Endothelial cell of umbilical vein (primary cell): ENCODE measurements at regions not wholly inside any gene's neighbourhood (a gene's known extent, or its start where the extent isn't known, plus 50 kb on each side); places are given as distances from the start of the nearest gene placed in this dataset.

ENCODE experiments used
- BruUV-seq: library from RNA; stranded (reverse); fragments of 400-500 nt; replicated peaks from 2 replicates; lab custom pipeline; 2021; lab: Mats Ljungman, UMichigan
- CTCF ChIA-PET: fragments of 300-600, 350-600 bp; sonication (Branson Sonifier 250); formaldehyde crosslinking; loops from one replicate; lab custom pipeline; 2021; ENCODE audit warnings: antibody characterized with exemption, inconsistent platforms; lab: Charles Lee
- POLR2A ChIA-PET: fragments of 300-600, 350-600 bp; sonication (Branson Sonifier 250); formaldehyde crosslinking; loops from one replicate; lab custom pipeline; 2021; ENCODE audit warnings: antibody characterized with exemption, inconsistent platforms; lab: Charles Lee
- DNase-seq: peaks from one replicate; pipeline ENCODE4 v3.0.0-alpha.2; 2011; ENCODE audit warnings: low read depth, low spot score
- FAIRE-seq: peaks from 2 replicates; lab custom pipeline; 2011; peaks lifted over from hg19 to GRCh38; lab: Jason Lieb, UNC
- H2AFZ ChIP-seq: 2 replicates; pipeline ENCODE4 v1.6.0; 2012; ENCODE audit warnings: low read depth, low read length, control low read depth, inconsistent platforms
- H3K27ac ChIP-seq: 2 replicates; pipeline ENCODE4 v1.5.1; 2011; ENCODE audit warnings: low read depth, mild to moderate bottlenecking, control low read depth, low read length, moderate library complexity; ENCODE audit not compliant: insufficient read depth
- H3K27me3 ChIP-seq, 2 experiments: 2 replicates each; pipeline versions ENCODE4 v1.6.0 to v1.6.1; 2011; ENCODE audit warnings: low read length in 2 of 2, mixed read lengths in 1 of 2; ENCODE audit not compliant: control insufficient read depth in 2 of 2, insufficient read depth in 2 of 2
- H3K36me3 ChIP-seq, 2 experiments: 2 replicates in 1 of 2; 3 replicates in 1 of 2; pipeline ENCODE4 v1.5.1; 2011; ENCODE audit warnings: low read length in 2 of 2, mild to moderate bottlenecking in 1 of 2, moderate library complexity in 1 of 2; ENCODE audit not compliant: control insufficient read depth in 2 of 2, insufficient read depth in 2 of 2; ENCODE audit errors: extremely low read depth in 1 of 2
- H3K4me1 ChIP-seq: 3 replicates; pipeline ENCODE4 v1.5.1; 2011; ENCODE audit warnings: mild to moderate bottlenecking, low read length; ENCODE audit not compliant: control insufficient read depth, insufficient read depth; ENCODE audit errors: extremely low read depth
- H3K4me2 ChIP-seq: 2 replicates; pipeline ENCODE4 v1.6.1; 2011; ENCODE audit warnings: low read length, control low read depth, mixed read lengths; ENCODE audit not compliant: insufficient read depth
- H3K4me3 ChIP-seq, 3 experiments: fragments of 200-600 bp in 1 of 3; sonication (generic), shearing (Covaris generic) in 1 of 3; replicated peaks in 1 of 3; 2 replicates each; pipeline ENCODE4 v1.5.1; 2011 to 2016; ENCODE audit warnings: control low read depth in 3 of 3, low read length in 3 of 3, mild to moderate bottlenecking in 2 of 3, inconsistent platforms in 1 of 3, low read depth in 1 of 3, moderate library complexity in 1 of 3; ENCODE audit not compliant: insufficient read depth in 1 of 3
- H3K79me2 ChIP-seq: 2 replicates; pipeline ENCODE4 v1.6.0; 2012; ENCODE audit warnings: low read length, inconsistent platforms; ENCODE audit not compliant: control insufficient read depth, insufficient read depth
- H3K9ac ChIP-seq: replicated peaks from 2 replicates; pipeline ENCODE3; 2011; ENCODE audit warnings: low read length, control low read depth; ENCODE audit not compliant: insufficient read depth; ENCODE audit errors: extremely low read depth
- H3K9me1 ChIP-seq: replicated peaks from 3 replicates; pipeline ENCODE4 v1.6.0; 2011; ENCODE audit warnings: mild to moderate bottlenecking, low read length; ENCODE audit not compliant: control insufficient read depth, insufficient read depth; ENCODE audit errors: extremely low read depth
- H3K9me3 ChIP-seq: replicated peaks from 2 replicates; pipeline ENCODE4 v1.5.1; 2012; ENCODE audit warnings: low read length, inconsistent platforms; ENCODE audit not compliant: control insufficient read depth, insufficient read depth
- H4K20me1 ChIP-seq: replicated peaks from 2 replicates; pipeline ENCODE3; 2011; ENCODE audit warnings: mild to moderate bottlenecking, low read length; ENCODE audit not compliant: control insufficient read depth, insufficient read depth; ENCODE audit errors: extremely low read depth
- EZH2 ChIP-seq: IDR thresholded peaks from 2 replicates; pipeline ENCODE4 v1.6.1; 2012; ENCODE audit warnings: borderline replicate concordance, low read depth, mild to moderate bottlenecking, moderate library complexity, low read length, inconsistent platforms; ENCODE audit not compliant: severe bottlenecking
- FOS ChIP-seq: IDR thresholded peaks from 2 replicates; pipeline ENCODE4 v1.6.1; 2011; ENCODE audit warnings: mild to moderate bottlenecking, low read length, moderate library complexity, borderline replicate concordance; ENCODE audit not compliant: insufficient read depth
- GATA2 ChIP-seq: IDR thresholded peaks from 2 replicates; pipeline ENCODE4 v1.7.0; 2011; ENCODE audit warnings: low read depth, mild to moderate bottlenecking, moderate library complexity, mixed read lengths, low read length; ENCODE audit not compliant: insufficient read length, insufficient read depth
- JUN ChIP-seq: IDR thresholded peaks from 2 replicates; pipeline ENCODE4 v1.6.1; 2011; ENCODE audit warnings: borderline replicate concordance, low read depth; ENCODE audit not compliant: insufficient read length, insufficient read depth
- MYC ChIP-seq: IDR thresholded peaks from one replicate; pipeline ENCODE4 v1.6.1; 2011; ENCODE audit warnings: mild to moderate bottlenecking, low read depth, low read length
- POLR2A ChIP-seq: IDR thresholded peaks from 2 replicates; pipeline ENCODE4 v1.6.1; 2012; ENCODE audit warnings: low read depth, mild to moderate bottlenecking, control low read depth, low read length
- POLR2AphosphoS5 ChIP-seq: IDR thresholded peaks from 2 replicates; pipeline ENCODE4 v1.6.1; 2012; ENCODE audit warnings: low read depth, mild to moderate bottlenecking, control low read depth, low read length, moderate library complexity; ENCODE audit not compliant: insufficient read depth
- dilution Hi-C: fragments of 300-500 bp; cut with MboI; formaldehyde crosslinking; loops from one replicate; pipeline ENCODE4 v1.15.0; 2019; ENCODE audit warnings: low sequenced_read_pairs; ENCODE audit not compliant: extremely low pct_ligation_motif_present
- intact Hi-C: fragments of 100-400 bp; cut with micrococcal nuclease; formaldehyde crosslinking; loops from one replicate; pipeline ENCODE4 v1.10.0; 2022
- TF ChIP-seq, protein P1 (sequence below): IDR thresholded peaks from 2 replicates; pipeline ENCODE4 v1.6.1; 2011; ENCODE audit not compliant: insufficient read depth, insufficient read length
- TF ChIP-seq, protein P2 (sequence below), 2 donors: IDR thresholded peaks; 1 replicate in 1 of 2; 2 replicates in 1 of 2; pipeline ENCODE4 v1.5.1; 2011; ENCODE audit warnings: low read length in 2 of 2, mild to moderate bottlenecking in 2 of 2, moderate library complexity in 2 of 2, control low read depth in 1 of 2, inconsistent platforms in 1 of 2, low read depth in 1 of 2; ENCODE audit not compliant: insufficient read depth in 1 of 2; ENCODE audit errors: extremely low read depth in 1 of 2

DNA sequence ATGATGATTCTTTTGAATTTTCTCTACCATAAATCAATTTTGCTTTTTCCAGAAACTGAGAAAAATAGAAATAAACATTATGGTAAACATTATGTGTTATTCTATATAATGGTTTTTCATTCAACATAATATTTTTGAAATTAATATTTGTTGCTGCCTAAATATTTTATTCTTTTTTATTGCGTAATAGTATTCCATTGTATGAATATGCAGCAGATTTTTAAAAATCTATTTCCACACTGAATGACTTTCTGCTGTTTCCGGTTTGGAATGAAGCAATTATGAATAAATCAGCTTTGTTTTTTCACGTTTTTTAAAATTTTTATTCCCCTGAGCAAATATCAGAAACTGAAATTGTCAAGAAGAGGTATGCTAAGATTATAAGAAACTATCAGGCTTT lies 335.2 kb upstream of the KCND2 start:
- Histone ChIP-seq H2AFZ (no peak overlapping the region), H3K79me2 (no peaks in the 10 kb centered on the region), H3K36me3 (no peaks in the 10 kb centered on the region), H3K4me3 (no peak overlapping the region), H3K27ac (no peak overlapping the region), H3K9me1 (no peaks in the 10 kb centered on the region), H3K9ac (no peak overlapping the region), H3K4me2 (no peak overlapping the region), H3K4me1 (no peaks in the 10 kb centered on the region), H3K27me3 (no peaks in the 10 kb centered on the region), H3K9me3 (no peaks in the 10 kb centered on the region), H4K20me1 (no peaks in the 10 kb centered on the region)
- intact Hi-C loops: no loop called here
- FAIRE-seq: no peak
- ChIA-PET POLR2A (no interaction called here), CTCF (no interaction called here)
- no peak for TF ChIP-seq MYC
- TF ChIP-seq, protein P1, sequence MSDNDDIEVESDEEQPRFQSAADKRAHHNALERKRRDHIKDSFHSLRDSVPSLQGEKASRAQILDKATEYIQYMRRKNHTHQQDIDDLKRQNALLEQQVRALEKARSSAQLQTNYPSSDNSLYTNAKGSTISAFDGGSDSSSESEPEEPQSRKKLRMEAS: no peak
- TF ChIP-seq EZH2: no peak
- TF ChIP-seq FOS: no peak
- TF ChIP-seq POLR2AphosphoS5: no peak
- no peak for TF ChIP-seq JUN
- TF ChIP-seq GATA2: no peak
- TF ChIP-seq POLR2A: no peak
- TF ChIP-seq, protein P2, sequence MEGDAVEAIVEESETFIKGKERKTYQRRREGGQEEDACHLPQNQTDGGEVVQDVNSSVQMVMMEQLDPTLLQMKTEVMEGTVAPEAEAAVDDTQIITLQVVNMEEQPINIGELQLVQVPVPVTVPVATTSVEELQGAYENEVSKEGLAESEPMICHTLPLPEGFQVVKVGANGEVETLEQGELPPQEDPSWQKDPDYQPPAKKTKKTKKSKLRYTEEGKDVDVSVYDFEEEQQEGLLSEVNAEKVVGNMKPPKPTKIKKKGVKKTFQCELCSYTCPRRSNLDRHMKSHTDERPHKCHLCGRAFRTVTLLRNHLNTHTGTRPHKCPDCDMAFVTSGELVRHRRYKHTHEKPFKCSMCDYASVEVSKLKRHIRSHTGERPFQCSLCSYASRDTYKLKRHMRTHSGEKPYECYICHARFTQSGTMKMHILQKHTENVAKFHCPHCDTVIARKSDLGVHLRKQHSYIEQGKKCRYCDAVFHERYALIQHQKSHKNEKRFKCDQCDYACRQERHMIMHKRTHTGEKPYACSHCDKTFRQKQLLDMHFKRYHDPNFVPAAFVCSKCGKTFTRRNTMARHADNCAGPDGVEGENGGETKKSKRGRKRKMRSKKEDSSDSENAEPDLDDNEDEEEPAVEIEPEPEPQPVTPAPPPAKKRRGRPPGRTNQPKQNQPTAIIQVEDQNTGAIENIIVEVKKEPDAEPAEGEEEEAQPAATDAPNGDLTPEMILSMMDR (IDR thresholded peaks at IDR 0.05; ENCODE audit: extremely low read depth in 1 of 2, insufficient read depth in 1 of 2, low read depth in 1 of 2, low read length in 2 of 2): no peak
- no peak for DNase-seq
- no TSS peak for BruUV-seq
- dilution Hi-C loops: no loop called here
